AG04450 (cell line): ENCODE measurements at regions not wholly inside any gene's neighbourhood (a gene's known extent, or its start where the extent isn't known, plus 50 kb on each side); places are given as distances from the start of the nearest gene placed in this dataset.

Experiments used
- CTCF ChIA-PET: fragments of 300-600, 350-600 bp; formaldehyde crosslinking; extraction: SDS; loops from one replicate; lab custom pipeline; 2022; ENCODE audit warnings: antibody characterized with exemption, inconsistent platforms; lab: Charles Lee
- POLR2A ChIA-PET: fragments of 350-600 bp; formaldehyde crosslinking; extraction: SDS; loops from one replicate; lab custom pipeline; 2021; ENCODE audit warnings: antibody characterized with exemption, inconsistent platforms; lab: Yijun Ruan, JAX
- DNase-seq: peaks from one replicate; pipeline ENCODE4 v3.0.0-alpha.2; 2011; ENCODE audit warnings: low read depth, low spot score
- H3K27ac ChIP-seq: one replicate; pipeline ENCODE4 v1.5.1; 2012; ENCODE audit warnings: low read depth, low read length, control low read depth
- H3K27me3 ChIP-seq: one replicate; pipeline ENCODE4 v1.6.0; 2012; ENCODE audit warnings: low read length; ENCODE audit not compliant: control insufficient read depth, insufficient read depth
- H3K4me3 ChIP-seq: 2 replicates; pipeline ENCODE4 v1.5.1; 2011; ENCODE audit warnings: mild to moderate bottlenecking, low read depth, low read length, control low read depth
- H3K9me3 ChIP-seq: 2 replicates; pipeline ENCODE4 v1.5.1; 2012; ENCODE audit warnings: low read length; ENCODE audit not compliant: control insufficient read depth, insufficient read depth
- CTCF ChIP-seq: IDR thresholded peaks from 2 replicates; pipeline ENCODE4 v1.5.1; 2011; ENCODE audit warnings: low read depth, low read length, control low read depth, inconsistent platforms

DNA sequence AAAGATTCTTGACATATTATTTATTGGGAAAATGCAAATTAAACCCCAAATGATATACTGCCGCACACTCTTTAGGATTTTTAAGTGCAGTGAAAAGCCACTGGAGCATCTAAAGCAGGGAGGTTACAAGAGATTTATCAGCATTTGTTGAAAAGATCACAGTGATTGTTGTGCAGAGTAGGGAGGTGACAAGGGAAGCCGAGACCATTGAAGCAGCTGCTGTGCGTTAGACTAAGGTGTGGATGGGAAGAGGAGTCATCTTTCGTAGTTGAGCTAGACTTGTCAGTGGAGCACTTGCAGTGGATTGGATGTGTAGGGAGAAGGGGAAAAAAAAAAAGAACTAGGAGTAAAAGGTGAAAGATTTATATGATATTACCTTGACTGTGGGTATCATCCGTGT, 854.6 kb downstream of the NTRK3 start:
- Histone ChIP-seq H3K27me3 (no peaks in the 10 kb centered on the region), H3K9me3 (no peaks in the 10 kb centered on the region), H3K27ac (no peak overlapping the region), H3K4me3 (no peak overlapping the region)
- ChIA-PET CTCF (interaction anchor here (0.6 kb wide), 1 partner anchor 28 kb away, joined by 10 read pairs; no protein-coding TSS in a partner anchor), POLR2A (interaction anchor here (0.7 kb wide), 1 partner anchor 14 kb away, joined by 5 read pairs; no protein-coding TSS in a partner anchor)
- DNase-seq = no peak
- TF ChIP-seq CTCF = no peak

DNA sequence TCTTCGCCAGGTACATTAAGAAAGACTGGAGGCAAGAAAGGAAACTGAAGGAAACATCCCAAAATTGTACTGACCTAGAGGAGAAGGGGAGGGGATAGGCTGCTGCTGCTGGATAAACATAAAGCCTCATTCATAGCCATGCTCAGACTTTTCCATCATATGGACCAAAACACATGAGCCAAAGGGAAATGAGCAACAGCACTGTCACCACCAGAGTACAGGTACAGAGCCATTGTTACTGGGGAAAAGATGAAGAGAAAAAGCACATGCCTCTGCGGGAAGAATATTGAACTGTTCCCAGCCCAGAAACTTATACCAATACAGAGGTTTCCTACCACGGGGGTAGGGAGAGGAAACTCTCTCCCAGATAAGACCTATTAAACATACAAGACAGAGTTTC, 861.9 kb downstream of the NTRK3 start:
- Histone ChIP-seq H3K27me3 (no peaks in the 10 kb centered on the region), H3K4me3 (no peak overlapping the region), H3K9me3 (no peaks in the 10 kb centered on the region), H3K27ac (no peak overlapping the region)
- no peak for DNase-seq
- CTCF ChIA-PET = no interaction called here
- no peak for TF ChIP-seq CTCF
- POLR2A ChIA-PET = no interaction called here

DNA sequence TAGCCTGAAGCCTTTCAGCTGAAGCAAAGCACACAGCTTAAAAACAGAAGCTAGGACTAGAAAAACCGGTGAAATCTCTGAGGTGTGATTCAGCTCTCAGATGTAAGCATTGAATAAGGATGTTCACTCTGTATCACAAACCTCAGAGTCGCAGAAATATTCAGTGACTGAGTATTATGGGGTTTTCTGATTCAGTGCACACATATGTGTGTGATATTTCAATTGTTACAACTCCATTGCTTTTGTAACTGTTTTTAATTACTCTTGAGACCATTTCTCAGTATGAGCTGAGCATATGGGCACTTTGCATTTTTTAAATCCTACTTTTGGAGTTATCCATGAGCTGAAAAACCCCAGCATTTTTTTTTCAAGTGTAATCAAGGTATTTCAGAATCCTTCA, 868.8 kb downstream of the NTRK3 start:
- no peak overlapping the region for H3K27ac ChIP-seq
- TF ChIP-seq CTCF = no peak
- CTCF ChIA-PET = no interaction called here
- H3K27me3 ChIP-seq = no peaks in the 10 kb centered on the region
- POLR2A ChIA-PET = interaction anchor here (0.5 kb wide), 1 partner anchor 14 kb away, joined by 5 read pairs; no protein-coding TSS in a partner anchor
- no peak overlapping the region for H3K4me3 ChIP-seq
- DNase-seq = no peak
- no peaks in the 10 kb centered on the region for H3K9me3 ChIP-seq

DNA sequence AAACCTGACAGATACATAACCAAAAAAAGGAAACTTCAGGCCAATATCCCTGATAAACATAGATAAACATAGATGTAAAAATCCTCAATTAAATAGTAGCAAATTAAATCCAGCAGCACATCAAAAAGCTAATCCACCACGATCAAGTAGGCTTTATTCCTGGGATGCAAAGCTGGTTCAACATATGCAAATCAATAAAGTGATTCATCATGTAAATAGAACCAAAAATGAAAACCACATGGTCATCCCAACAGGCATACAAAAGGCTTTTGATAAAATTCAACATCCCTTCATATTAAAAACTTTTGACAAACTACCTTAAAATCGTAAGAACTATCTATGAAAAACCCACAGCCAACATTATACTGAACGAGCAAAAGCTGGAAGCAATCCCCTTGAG, 882.2 kb downstream of the NTRK3 start:
- no peaks in the 10 kb centered on the region for H3K9me3 ChIP-seq
- ChIA-PET POLR2A (no interaction called here), CTCF (interaction anchor here (0.7 kb wide), 2 partner anchors 24 to 28 kb away, joined by 9 to 10 read pairs; no protein-coding TSS in a partner anchor)
- TF ChIP-seq CTCF = no peak
- DNase-seq = no peak
- no peaks in the 10 kb centered on the region for H3K27me3 ChIP-seq
- H3K4me3 ChIP-seq = no peak overlapping the region
- no peak overlapping the region for H3K27ac ChIP-seq

DNA sequence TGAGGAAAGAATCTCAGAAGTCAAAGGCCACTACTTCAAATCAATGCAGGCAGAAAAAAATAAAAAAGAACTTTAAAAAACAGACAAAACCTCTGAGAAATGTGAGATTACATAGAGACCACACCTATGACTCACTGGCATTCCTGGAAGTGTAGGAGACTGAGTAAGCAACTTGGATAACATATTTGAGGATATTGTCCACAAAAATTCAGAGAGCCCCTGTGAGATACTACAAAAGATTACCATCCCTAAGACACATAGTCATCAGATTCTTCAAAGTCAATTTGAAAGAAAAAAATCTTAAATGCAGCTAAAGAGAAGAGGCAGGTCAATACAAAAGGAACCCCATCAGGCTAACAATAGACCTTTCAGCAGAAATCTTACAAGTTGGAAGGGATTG, 887.3 kb downstream of the NTRK3 start:
- H3K27ac ChIP-seq = no peak overlapping the region

More for the DNA sequence above, 887.3 kb downstream of the NTRK3 start:
- H3K4me3 ChIP-seq = no peak overlapping the region
- TF ChIP-seq CTCF = no peak
- no peaks in the 10 kb centered on the region for H3K9me3 ChIP-seq
- ChIA-PET POLR2A (interaction anchor here (0.8 to 2.0 kb wide), 3 partner anchors 15 to 448 kb away, joined by 4 to 11 read pairs (median 6); no protein-coding TSS in a partner anchor), CTCF (interaction anchor here (1.1 kb wide), 2 partner anchors 15 to 24 kb away, joined by 3 to 4 read pairs; no protein-coding TSS in a partner anchor)
- H3K27me3 ChIP-seq = no peaks in the 10 kb centered on the region
- peak; percentile 82 for DNase-seq
